GM23248 (cell line): ENCODE measurements at regions not wholly inside any gene's neighbourhood (a gene's known extent, or its start where the extent isn't known, plus 50 kb on each side); places are given as distances from the start of the nearest gene placed in this dataset.
"Not testable (repeated sequence)": the region's sequence is repeated elsewhere in the genome, so short reads cannot be mapped to it uniquely, and the experiment has no call there.

Experiments used
- DNase-seq: peaks from one replicate; pipeline ENCODE4 v3.0.0-alpha.2; 2015
- H2AFZ ChIP-seq: fragments of 200-600 bp; sonication (generic); 2 replicates; pipeline ENCODE4 v1.6.1; 2016; ENCODE audit warnings: antibody characterized with exemption
- H3F3A ChIP-seq: fragments of 200-600 bp; sonication (generic); 2 replicates; pipeline ENCODE4 v1.6.1; 2016; ENCODE audit warnings: mild to moderate bottlenecking, antibody characterized with exemption, mixed run types; ENCODE audit not compliant: insufficient read depth
- H3K27ac ChIP-seq: fragments of 200-600 bp; sonication (generic); 2 replicates; pipeline ENCODE4 v1.5.1; 2016; ENCODE audit warnings: mild to moderate bottlenecking
- H3K27me3 ChIP-seq: fragments of 200-600 bp; sonication (generic); replicated peaks from 2 replicates; pipeline ENCODE4 v1.6.1; 2016; ENCODE audit warnings: mild to moderate bottlenecking; ENCODE audit not compliant: insufficient read depth
- H3K36me3 ChIP-seq: fragments of 200-600 bp; sonication (generic); 2 replicates; pipeline ENCODE4 v1.6.1; 2016; ENCODE audit warnings: low read depth, mild to moderate bottlenecking
- H3K4me1 ChIP-seq: fragments of 200-600 bp; sonication (generic); 2 replicates; pipeline ENCODE4 v1.6.1; 2016; ENCODE audit warnings: mild to moderate bottlenecking; ENCODE audit not compliant: insufficient read depth
- H3K4me2 ChIP-seq: fragments of 200-600 bp; sonication (generic); one replicate; pipeline ENCODE4 v1.6.1; 2016; ENCODE audit warnings: mild to moderate bottlenecking; ENCODE audit not compliant: unreplicated experiment
- H3K4me3 ChIP-seq: fragments of 200-600 bp; sonication (generic); 2 replicates; pipeline ENCODE4 v1.5.1; 2016; ENCODE audit warnings: mild to moderate bottlenecking
- H3K79me2 ChIP-seq: fragments of 200-600 bp; sonication (generic); 2 replicates; pipeline ENCODE4 v1.6.1; 2016; ENCODE audit warnings: mild to moderate bottlenecking; ENCODE audit not compliant: insufficient read depth
- H3K9ac ChIP-seq: fragments of 200-600 bp; sonication (generic); 2 replicates; pipeline ENCODE4 v1.6.1; 2016; ENCODE audit warnings: mild to moderate bottlenecking
- H3K9me2 ChIP-seq: fragments of 200-600 bp; sonication (generic); 2 replicates; pipeline ENCODE4 v1.6.1; 2016; ENCODE audit warnings: mixed run types, mild to moderate bottlenecking, moderate library complexity; ENCODE audit not compliant: insufficient read depth
- H3K9me3 ChIP-seq: fragments of 200-600 bp; sonication (generic); one replicate; pipeline ENCODE4 v1.6.1; 2017; ENCODE audit warnings: low read depth
- H4K20me1 ChIP-seq: fragments of 200-600 bp; sonication (generic); 2 replicates; pipeline ENCODE4 v1.6.0; 2016; ENCODE audit not compliant: insufficient read depth
- EZH2 ChIP-seq: fragments of 200-600 bp; sonication (generic); IDR thresholded peaks from 2 replicates; pipeline ENCODE4 v1.6.1; 2018; ENCODE audit warnings: antibody characterized with exemption, mild to moderate bottlenecking; ENCODE audit not compliant: insufficient read depth, poor library complexity, severe bottlenecking
- EZH2phosphoT487 ChIP-seq: fragments of 200-600 bp; sonication (generic); IDR thresholded peaks from 2 replicates; pipeline ENCODE4 v1.6.1; 2018; ENCODE audit warnings: antibody characterized with exemption, moderate library complexity, mild to moderate bottlenecking, low read depth; ENCODE audit not compliant: insufficient read depth
- WGBS, 2 experiments: methylation state at CpG; one replicate each; pipeline ENCODE4 v1.1.6; 2015 to 2017; ENCODE audit warnings: low lambda C conversion rate in 2 of 2, low coverage in 1 of 2; ENCODE audit errors: missing lambda C conversion rate in 2 of 2; 5-methylcytosine and 5-hydroxymethylcytosine counted together
- in situ Hi-C: fragments of 300-500 bp; cut with MboI; formaldehyde crosslinking; loops from 2 replicates; pipeline ENCODE4 v1.15.0; 2020

DNA sequence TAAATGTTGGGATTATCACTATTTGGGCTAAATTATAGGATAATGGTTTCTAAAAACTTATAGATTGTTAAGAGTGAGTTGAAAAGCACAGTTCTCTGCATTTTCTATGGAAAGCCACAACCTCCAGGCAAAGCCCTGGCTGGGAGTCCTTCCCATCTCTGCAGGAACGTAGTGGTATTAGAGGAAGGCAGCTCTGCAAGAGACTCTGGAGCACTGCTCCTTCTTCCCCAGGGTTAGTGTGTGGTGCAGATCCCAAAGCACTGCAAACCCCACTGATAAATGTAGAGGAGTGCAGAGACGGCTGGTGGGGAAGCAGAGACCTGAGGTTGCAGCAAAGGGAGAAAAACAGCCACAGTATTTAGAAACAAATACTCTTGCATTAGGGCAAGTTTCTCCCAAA is 225.3 kb downstream of the TINAG start:
- Histone ChIP-seq H3K79me2 (no peaks in the 10 kb centered on the region), H3K9me2 (no peaks in the 10 kb centered on the region), H3K27me3 (no peaks in the 10 kb centered on the region), H3K9ac (no peak overlapping the region), H3K4me3 (no peak overlapping the region), H3K4me2 (no peak overlapping the region), H4K20me1 (no peaks in the 10 kb centered on the region), H3K27ac (no peak overlapping the region), H3K9me3 (no peaks in the 10 kb centered on the region), H2AFZ (no peak overlapping the region), H3K4me1 (no peaks in the 10 kb centered on the region), H3K36me3 (no peaks in the 10 kb centered on the region), H3F3A (no peaks in the 10 kb centered on the region)
- in situ Hi-C loops = no loop called here
- DNase-seq = no peak
- TF ChIP-seq EZH2phosphoT487 = no peak
- no peak for TF ChIP-seq EZH2
- 76 to 79% methylated on average over 2 of the region's 2 CpGs for WGBS, 2 experiments

DNA sequence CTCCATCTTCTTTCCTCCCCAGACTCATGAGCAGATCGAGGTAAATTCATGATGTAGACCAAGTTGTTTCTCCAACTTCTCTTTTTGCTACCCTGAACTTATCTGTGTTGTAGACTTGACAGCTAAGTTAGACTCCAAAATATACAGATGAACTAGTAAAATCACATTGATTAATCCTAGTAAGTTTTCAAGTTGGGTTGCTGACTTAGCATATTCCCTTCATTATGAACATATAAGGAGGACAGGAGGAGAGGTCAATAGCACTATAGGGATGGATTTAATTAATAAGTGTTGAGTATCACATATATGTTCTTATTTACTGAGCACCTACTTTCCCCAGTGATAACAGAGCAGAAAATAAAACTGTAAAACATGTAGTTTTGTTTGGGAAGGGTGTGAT is 227.3 kb downstream of the TINAG start:
- H3K27ac ChIP-seq = no peak overlapping the region
- H3K9ac ChIP-seq = no peak overlapping the region
- no peaks in the 10 kb centered on the region for H3K9me3 ChIP-seq
- no peaks in the 10 kb centered on the region for H3K36me3 ChIP-seq
- no peaks in the 10 kb centered on the region for H3K27me3 ChIP-seq
- H3K4me3 ChIP-seq = no peak overlapping the region
- no peaks in the 10 kb centered on the region for H3F3A ChIP-seq
- no peak for DNase-seq
- H3K4me2 ChIP-seq = no peak overlapping the region
- H4K20me1 ChIP-seq = no peaks in the 10 kb centered on the region
- no peaks in the 10 kb centered on the region for H3K4me1 ChIP-seq
- H2AFZ ChIP-seq = no peak overlapping the region
- WGBS, 2 experiments = 12 to 14% methylated on average over 1 of the region's 1 CpG
- no peaks in the 10 kb centered on the region for H3K9me2 ChIP-seq
- H3K79me2 ChIP-seq = no peaks in the 10 kb centered on the region
- no peak for TF ChIP-seq EZH2
- TF ChIP-seq EZH2phosphoT487 = no peak
- in situ Hi-C loops = no loop called here

DNA sequence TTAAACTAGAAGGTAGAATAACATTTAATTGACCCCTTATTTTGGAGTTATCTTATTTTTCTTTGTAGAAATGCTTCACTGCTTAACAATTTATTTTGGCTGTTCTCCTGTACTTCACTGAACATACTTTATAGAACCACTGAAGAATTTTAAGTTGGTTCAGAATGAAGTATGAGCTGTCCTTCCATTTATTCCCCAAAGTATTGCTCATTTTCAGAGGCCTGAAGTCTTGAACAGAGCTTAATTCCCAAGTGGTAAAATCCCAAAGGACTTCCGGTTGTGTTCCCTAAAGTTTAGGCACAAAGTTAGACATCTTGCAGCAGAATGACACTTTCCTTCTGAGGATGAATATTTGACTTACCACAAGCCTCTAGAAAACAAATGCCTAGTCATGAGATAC is 233.3 kb downstream of the TINAG start:
- Histone ChIP-seq H3K9ac (no peak overlapping the region), H3K79me2 (no peaks in the 10 kb centered on the region), H3F3A (no peaks in the 10 kb centered on the region), H3K4me2 (no peak overlapping the region), H3K27ac (no peak overlapping the region), H3K4me3 (no peak overlapping the region), H3K27me3 (no peaks in the 10 kb centered on the region), H3K4me1 (no peaks in the 10 kb centered on the region), H3K9me2 (no peaks in the 10 kb centered on the region), H2AFZ (no peak overlapping the region), H4K20me1 (no peaks in the 10 kb centered on the region), H3K9me3 (no peaks in the 10 kb centered on the region), H3K36me3 (no peaks in the 10 kb centered on the region)
- no peak for TF ChIP-seq EZH2phosphoT487
- in situ Hi-C loops = no loop called here
- WGBS, 2 experiments = 66 to 69% methylated on average over 1 of the region's 1 CpG
- DNase-seq = peak; percentile 8

DNA sequence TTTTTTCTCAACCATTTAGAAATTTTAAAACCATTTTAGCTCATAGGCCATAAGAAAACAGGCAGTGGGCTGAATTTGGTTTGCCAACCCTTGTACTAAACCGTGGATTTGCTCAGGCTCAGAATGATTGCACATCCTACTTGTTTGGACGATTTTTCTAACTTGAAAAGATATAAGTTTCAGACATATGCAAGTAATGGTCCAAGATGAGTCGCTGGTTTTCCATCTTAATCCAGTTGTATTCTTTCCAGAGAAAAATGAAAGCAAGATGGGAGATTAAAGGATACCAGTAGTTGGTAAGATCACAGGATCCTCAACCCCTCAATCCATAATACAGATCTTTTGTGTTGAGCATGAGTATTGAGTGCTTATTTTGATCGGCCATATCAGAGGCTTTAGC is 250.9 kb downstream of the TINAG start:
- Histone ChIP-seq H3K79me2 (no peaks in the 10 kb centered on the region), H3F3A (no peaks in the 10 kb centered on the region), H3K4me1 (no peaks in the 10 kb centered on the region), H2AFZ (0 out of 2 replicates have a peak overlapping the region, but pooled peaks have one; percentile 13), H3K36me3 (no peaks in the 10 kb centered on the region), H3K4me2 (no peak overlapping the region), H4K20me1 (no peaks in the 10 kb centered on the region), H3K27me3 (no peaks in the 10 kb centered on the region), H3K9ac (no peak overlapping the region), H3K9me3 (no peaks in the 10 kb centered on the region), H3K27ac (no peak overlapping the region), H3K9me2 (no peaks in the 10 kb centered on the region), H3K4me3 (no peak overlapping the region)
- DNase-seq = no peak
- TF ChIP-seq EZH2 (no peak), EZH2phosphoT487 (no peak)
- in situ Hi-C loops = no loop called here
- 30 to 41% methylated on average over 4 of the region's 4 CpGs for WGBS, 2 experiments

DNA sequence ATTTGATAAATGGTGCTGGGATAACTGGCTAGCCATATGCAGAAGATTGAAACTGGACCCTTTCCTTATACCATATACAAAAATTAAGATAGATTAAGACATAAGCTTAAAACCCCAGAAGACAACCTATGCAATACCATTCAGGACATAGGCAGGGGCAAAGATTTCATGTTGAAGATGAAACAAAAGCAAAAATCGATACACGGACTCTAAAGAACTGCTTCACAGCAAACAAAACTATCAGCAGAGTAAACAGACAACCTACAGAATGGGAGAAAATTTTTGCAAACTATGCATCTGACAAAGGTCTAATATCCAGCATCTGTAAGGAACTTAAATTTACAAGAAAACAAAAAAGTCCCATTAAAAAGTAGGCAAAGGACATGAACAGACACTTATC is 255.9 kb downstream of the TINAG start:
- H4K20me1 ChIP-seq, H3K79me2 ChIP-seq, H3K27ac ChIP-seq, H3K9me3 ChIP-seq, DNase-seq, H3K9ac ChIP-seq, H3F3A ChIP-seq, H3K4me2 ChIP-seq, H3K27me3 ChIP-seq, H3K4me1 ChIP-seq, H3K9me2 ChIP-seq, H2AFZ ChIP-seq, H3K4me3 ChIP-seq, H3K36me3 ChIP-seq, in situ Hi-C loops: not testable (repeated sequence)
- 77 to 79% methylated on average over 2 of the region's 2 CpGs for WGBS, 2 experiments
